22Rv1 (cell line): ENCODE measurements at regions not wholly inside any gene's neighbourhood (a gene's known extent, or its start where the extent isn't known, plus 50 kb on each side); places are given as distances from the start of the nearest gene placed in this dataset.
A peak's percentile ranks its signal among the peaks of the same experiment; 100 is the strongest.

Source experiments
- ZFX ChIP-seq: fragments of 450-650 bp; IDR thresholded peaks from 2 replicates; pipeline ENCODE4 v1.6.1; 2017; ENCODE audit warnings: antibody characterized with exemption, borderline replicate concordance
- TF ChIP-seq, protein P1 (sequence below): fragments of 450-650 bp; IDR thresholded peaks from 2 replicates; pipeline ENCODE4 v1.5.1; 2017; ENCODE audit warnings: mild to moderate bottlenecking

DNA sequence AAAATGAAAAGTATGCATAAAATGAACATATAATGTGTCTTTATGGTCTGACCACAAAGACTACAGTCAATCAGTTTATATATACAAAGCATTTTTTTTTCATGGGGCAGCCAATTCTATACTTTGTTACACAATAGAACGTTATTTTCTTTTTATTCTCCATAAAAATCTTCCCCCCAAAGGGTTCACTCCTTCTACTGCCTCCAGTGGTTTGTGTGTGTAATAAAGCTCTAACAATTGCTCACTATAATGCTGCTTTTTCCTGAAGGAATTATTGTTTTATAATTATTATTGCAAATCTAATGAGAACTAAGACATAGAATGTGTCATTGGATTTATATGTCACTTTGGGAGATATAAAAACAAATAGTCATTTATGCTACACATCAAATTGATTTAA is 664.1 kb upstream of the PABPC4L start:
- TF ChIP-seq, protein P1, sequence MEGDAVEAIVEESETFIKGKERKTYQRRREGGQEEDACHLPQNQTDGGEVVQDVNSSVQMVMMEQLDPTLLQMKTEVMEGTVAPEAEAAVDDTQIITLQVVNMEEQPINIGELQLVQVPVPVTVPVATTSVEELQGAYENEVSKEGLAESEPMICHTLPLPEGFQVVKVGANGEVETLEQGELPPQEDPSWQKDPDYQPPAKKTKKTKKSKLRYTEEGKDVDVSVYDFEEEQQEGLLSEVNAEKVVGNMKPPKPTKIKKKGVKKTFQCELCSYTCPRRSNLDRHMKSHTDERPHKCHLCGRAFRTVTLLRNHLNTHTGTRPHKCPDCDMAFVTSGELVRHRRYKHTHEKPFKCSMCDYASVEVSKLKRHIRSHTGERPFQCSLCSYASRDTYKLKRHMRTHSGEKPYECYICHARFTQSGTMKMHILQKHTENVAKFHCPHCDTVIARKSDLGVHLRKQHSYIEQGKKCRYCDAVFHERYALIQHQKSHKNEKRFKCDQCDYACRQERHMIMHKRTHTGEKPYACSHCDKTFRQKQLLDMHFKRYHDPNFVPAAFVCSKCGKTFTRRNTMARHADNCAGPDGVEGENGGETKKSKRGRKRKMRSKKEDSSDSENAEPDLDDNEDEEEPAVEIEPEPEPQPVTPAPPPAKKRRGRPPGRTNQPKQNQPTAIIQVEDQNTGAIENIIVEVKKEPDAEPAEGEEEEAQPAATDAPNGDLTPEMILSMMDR, result peak; percentile 35
- TF ChIP-seq ZFX, result no peak
